ENCODE measurements at regions not wholly inside any gene's neighbourhood (a gene's known extent, or its start where the extent isn't known, plus 50 kb on each side); places are given as distances from the start of the nearest gene placed in this dataset.
"Not testable (repeated sequence)": the region's sequence is repeated elsewhere in the genome, so short reads cannot be mapped to it uniquely, and the experiment has no call there.

- no peak overlapping the region for H3K4me3 ChIP-seq (ENCODE audit: low read length)
- no peak for TF ChIP-seq CTCF (conservative IDR thresholded peaks at IDR 0.05; ENCODE audit: low read depth, low read length)
- DNase-seq (ENCODE audit: low read depth): no peak
Measured at GRCh38 chr6:86355271-86355670, 582.1 kb upstream of the HTR1E start.

- H3K4me3 ChIP-seq (ENCODE audit: low read length): no peak overlapping the region
- DNase-seq (ENCODE audit: low read depth): no peak
- no peak for TF ChIP-seq CTCF (conservative IDR thresholded peaks at IDR 0.05; ENCODE audit: low read depth, low read length)
Measured at GRCh38 chr6:86331919-86332318, 605.4 kb upstream of the HTR1E start.

GRCh38 chr6:86331265-86331840, 606.0 kb upstream of the HTR1E start:
- no peak overlapping the region for H3K4me3 ChIP-seq (ENCODE audit: low read length)
- no peak for TF ChIP-seq CTCF (conservative IDR thresholded peaks at IDR 0.05; ENCODE audit: low read depth, low read length)
- DNase-seq (ENCODE audit: low read depth): no peak

- no peak for DNase-seq (ENCODE audit: low read depth)
- no peak for TF ChIP-seq CTCF (conservative IDR thresholded peaks at IDR 0.05; ENCODE audit: low read depth, low read length)
- no peak overlapping the region for H3K4me3 ChIP-seq (ENCODE audit: low read length)
Measured at GRCh38 chr6:86306210-86306609, 631.1 kb upstream of the HTR1E start.

- no peak for DNase-seq (ENCODE audit: low read depth)
- no peak overlapping the region for H3K4me3 ChIP-seq (ENCODE audit: low read length)
- TF ChIP-seq CTCF (conservative IDR thresholded peaks at IDR 0.05; ENCODE audit: low read depth, low read length): no peak
Measured at GRCh38 chr6:86285876-86286275, 643.2 kb upstream of the SYNCRIP start.

- H3K4me3 ChIP-seq (ENCODE audit: low read length); DNase-seq (ENCODE audit: low read depth): not testable (repeated sequence)
Measured at GRCh38 chr6:86284809-86285480, 642.3 kb upstream of the SYNCRIP start.

- not testable (repeated sequence) for DNase-seq (ENCODE audit: low read depth); H3K4me3 ChIP-seq (ENCODE audit: low read length)
Measured at GRCh38 chr6:86283596-86283995, 640.9 kb upstream of the SYNCRIP start.

GRCh38 chr6:86276056-86276455, 633.4 kb upstream of the SYNCRIP start:
- no peak for DNase-seq (ENCODE audit: low read depth)
- H3K4me3 ChIP-seq (ENCODE audit: low read length): no peak overlapping the region
- TF ChIP-seq CTCF (conservative IDR thresholded peaks at IDR 0.05; ENCODE audit: low read depth, low read length): no peak

Data from retinal pigment epithelial cell (primary cell).